ENCODE measurements at regions not wholly inside any gene's neighbourhood (a gene's known extent, or its start where the extent isn't known, plus 50 kb on each side); places are given as distances from the start of the nearest gene placed in this dataset.

GRCh38 chr4:96342196-96342595 is 502.3 kb downstream of the PDHA2 start:
- Histone ChIP-seq H3K27me3 (ENCODE audit: control insufficient read depth in 4 of 4, insufficient read depth in 4 of 4, low read length in 3 of 4) (no peaks in the 10 kb centered on the region), H3K9me3 (ENCODE audit: control insufficient read depth in 4 of 4, low read length in 3 of 4) (no peaks in the 10 kb centered on the region), H3K9ac (ENCODE audit: low read depth in 1 of 2, low read length in 2 of 2) (no peak overlapping the region), H3K36me3 (ENCODE audit: control insufficient read depth in 4 of 4, insufficient read depth in 3 of 4, low read depth in 1 of 4, low read length in 3 of 4) (no peaks in the 10 kb centered on the region), H3K27ac (ENCODE audit: low read depth in 1 of 2, low read length in 2 of 2) (no peak overlapping the region), H3K4me1 (ENCODE audit: control insufficient read depth in 4 of 4, insufficient read depth in 4 of 4, low read length in 3 of 4) (no peaks in the 10 kb centered on the region), H3K4me3 (ENCODE audit: low read depth in 1 of 3, low read length in 3 of 3) (no peak overlapping the region)
- WGBS = 59% methylated on average over 1 of the region's 1 CpG
- TF ChIP-seq ZBTB33 (IDR thresholded peaks at IDR 0.05) (no peak), FOXA2 (IDR thresholded peaks at IDR 0.05) (no peak), YY1 (IDR thresholded peaks at IDR 0.05) (no peak), CTCF (IDR thresholded peaks at IDR 0.05; ENCODE audit: low read depth, low read length, missing input control) (no peak), RAD21 (IDR thresholded peaks at IDR 0.05) (no peak), FOXA1 (IDR thresholded peaks at IDR 0.05) (no peak), NR2F2 (IDR thresholded peaks at IDR 0.05) (no peak), HNF4G (IDR thresholded peaks at IDR 0.05) (no peak), RXRA (IDR thresholded peaks at IDR 0.05) (no peak), TAF1 (conservative IDR thresholded peaks at IDR 0.05) (no peak), MAX (IDR thresholded peaks at IDR 0.05) (no peak), REST (IDR thresholded peaks at IDR 0.05) (no peak)
- DNase-seq (ENCODE audit: low spot score) = no peak

GRCh38 chr4:96342790-96343455 is 503.0 kb downstream of the PDHA2 start:
- Histone ChIP-seq H3K4me1 (ENCODE audit: control insufficient read depth in 4 of 4, insufficient read depth in 4 of 4, low read length in 3 of 4) (no peaks in the 10 kb centered on the region), H3K36me3 (ENCODE audit: control insufficient read depth in 4 of 4, insufficient read depth in 3 of 4, low read depth in 1 of 4, low read length in 3 of 4) (no peaks in the 10 kb centered on the region), H3K9ac (ENCODE audit: low read depth in 1 of 2, low read length in 2 of 2) (no peak overlapping the region), H3K4me3 (ENCODE audit: low read depth in 1 of 3, low read length in 3 of 3) (no peak overlapping the region), H3K27me3 (ENCODE audit: control insufficient read depth in 4 of 4, insufficient read depth in 4 of 4, low read length in 3 of 4) (no peaks in the 10 kb centered on the region), H3K27ac (ENCODE audit: low read depth in 1 of 2, low read length in 2 of 2) (no peak overlapping the region), H3K9me3 (ENCODE audit: control insufficient read depth in 4 of 4, low read length in 3 of 4) (no peaks in the 10 kb centered on the region)
- no peak for DNase-seq (ENCODE audit: low spot score)
- 40% methylated on average over 2 of the region's 2 CpGs for WGBS
- no peak for TF ChIP-seq RXRA (IDR thresholded peaks at IDR 0.05)
- TF ChIP-seq MAX (IDR thresholded peaks at IDR 0.05) = no peak
- TF ChIP-seq GABPA (IDR thresholded peaks at IDR 0.05 in 1 of 2, conservative IDR thresholded peaks at IDR 0.05 in 1 of 2) = no peak
- no peak for TF ChIP-seq JUND (IDR thresholded peaks at IDR 0.05)
- TF ChIP-seq CTCF (IDR thresholded peaks at IDR 0.05; ENCODE audit: low read depth, low read length, missing input control) = no peak
- TF ChIP-seq YY1 (IDR thresholded peaks at IDR 0.05) = no peak
- TF ChIP-seq RAD21 (IDR thresholded peaks at IDR 0.05) = no peak
- TF ChIP-seq ZBTB33 (IDR thresholded peaks at IDR 0.05) = no peak
- TF ChIP-seq ATF3 (IDR thresholded peaks at IDR 0.05) = no peak

Data from liver (tissue), 8 donors.